ENCODE measurements at regions not wholly inside any gene's neighbourhood (a gene's known extent, or its start where the extent isn't known, plus 50 kb on each side); places are given as distances from the start of the nearest gene placed in this dataset.

DNA sequence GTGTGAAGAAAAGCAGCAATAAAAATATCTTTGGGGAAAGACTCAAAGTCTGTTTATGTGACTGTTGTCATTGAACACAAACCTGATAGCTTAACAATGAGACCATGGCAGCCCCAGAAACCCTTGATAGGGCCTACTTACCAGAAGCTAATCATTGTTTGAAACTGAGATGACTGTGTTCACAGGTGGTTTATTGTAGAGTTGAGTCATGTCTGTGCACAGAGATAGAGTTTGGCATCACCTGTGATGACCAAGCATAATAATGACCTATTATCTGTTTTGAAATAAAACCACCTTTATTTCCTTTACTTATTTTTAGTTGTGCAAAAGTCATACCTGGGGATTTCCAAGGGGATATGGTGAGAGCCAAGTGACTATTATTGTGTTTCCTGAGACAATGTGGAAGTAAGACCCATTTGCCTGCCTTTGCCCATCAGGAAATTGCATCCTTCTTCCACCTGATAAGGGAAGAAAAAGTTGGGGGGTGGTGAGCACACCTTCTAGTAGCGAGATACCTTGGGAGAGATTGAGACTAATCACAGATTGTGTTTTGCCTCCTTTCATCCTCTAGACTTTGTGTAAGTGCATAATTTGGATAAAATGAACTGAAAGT, 456.9 kb upstream of the JAG1 start:
- Histone ChIP-seq H3K27ac (no peak overlapping the region), H2AFZ (no peak overlapping the region), H4K20me1 (ENCODE audit: insufficient read depth) (no peaks in the 10 kb centered on the region), H3K9me2 (ENCODE audit: insufficient read depth) (no peaks in the 10 kb centered on the region), H3K4me2 (no peak overlapping the region), H3K4me3 (no peak overlapping the region), H3K79me2 (ENCODE audit: low read depth) (no peaks in the 10 kb centered on the region), H3K4me1 (replicated peaks; ENCODE audit: insufficient read depth) (no peaks in the 10 kb centered on the region), H3F3A (ENCODE audit: insufficient read depth, low read depth) (no peaks in the 10 kb centered on the region), H3K9me3 (ENCODE audit: insufficient read depth, low read depth) (no peaks in the 10 kb centered on the region), H3K27me3 (ENCODE audit: insufficient read depth, low read depth) (no peaks in the 10 kb centered on the region), H3K36me3 (ENCODE audit: low read depth) (no peaks in the 10 kb centered on the region)
- BruUV-seq (replicated peaks): no TSS peak
- DNase-seq: no peak
- no peak for TF ChIP-seq EZH2 (IDR thresholded peaks at IDR 0.05; ENCODE audit: low read depth)
- TF ChIP-seq, protein P1, sequence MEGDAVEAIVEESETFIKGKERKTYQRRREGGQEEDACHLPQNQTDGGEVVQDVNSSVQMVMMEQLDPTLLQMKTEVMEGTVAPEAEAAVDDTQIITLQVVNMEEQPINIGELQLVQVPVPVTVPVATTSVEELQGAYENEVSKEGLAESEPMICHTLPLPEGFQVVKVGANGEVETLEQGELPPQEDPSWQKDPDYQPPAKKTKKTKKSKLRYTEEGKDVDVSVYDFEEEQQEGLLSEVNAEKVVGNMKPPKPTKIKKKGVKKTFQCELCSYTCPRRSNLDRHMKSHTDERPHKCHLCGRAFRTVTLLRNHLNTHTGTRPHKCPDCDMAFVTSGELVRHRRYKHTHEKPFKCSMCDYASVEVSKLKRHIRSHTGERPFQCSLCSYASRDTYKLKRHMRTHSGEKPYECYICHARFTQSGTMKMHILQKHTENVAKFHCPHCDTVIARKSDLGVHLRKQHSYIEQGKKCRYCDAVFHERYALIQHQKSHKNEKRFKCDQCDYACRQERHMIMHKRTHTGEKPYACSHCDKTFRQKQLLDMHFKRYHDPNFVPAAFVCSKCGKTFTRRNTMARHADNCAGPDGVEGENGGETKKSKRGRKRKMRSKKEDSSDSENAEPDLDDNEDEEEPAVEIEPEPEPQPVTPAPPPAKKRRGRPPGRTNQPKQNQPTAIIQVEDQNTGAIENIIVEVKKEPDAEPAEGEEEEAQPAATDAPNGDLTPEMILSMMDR (conservative IDR thresholded peaks at IDR 0.05): no peak
- CTCF ChIA-PET: no interaction called here
- intact Hi-C loops (cut with micrococcal nuclease; ENCODE audit: unreplicated experiment): no loop called here
- POLR2A ChIA-PET (ENCODE audit: unreplicated experiment): no interaction called here

DNA sequence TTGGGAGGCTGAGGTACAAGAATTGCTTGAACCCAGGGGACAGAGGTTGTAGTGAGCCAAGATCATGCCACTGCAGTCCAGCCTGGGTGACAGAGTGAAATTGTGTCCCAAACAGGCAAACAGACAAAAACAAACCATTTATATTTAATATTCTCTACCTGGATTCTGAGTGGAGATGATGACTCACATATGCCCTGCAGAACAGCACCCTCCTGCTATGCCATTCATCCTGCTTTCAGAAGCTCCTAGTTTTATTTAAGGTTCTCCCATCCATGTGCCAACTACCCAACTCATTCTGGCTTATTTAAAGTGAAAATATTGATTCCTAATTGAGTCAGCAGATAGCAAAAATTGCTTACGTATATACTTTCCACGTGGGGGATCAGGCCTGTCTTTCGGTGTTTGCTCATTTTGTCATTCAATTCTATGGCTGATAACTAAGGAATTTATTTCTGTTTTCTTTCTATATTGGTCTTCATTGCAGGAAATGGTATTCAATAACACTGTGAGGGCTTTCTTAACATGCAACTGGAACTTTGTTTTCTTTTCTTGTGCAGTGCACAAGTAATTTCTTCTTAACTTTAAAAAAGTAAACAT, 459.1 kb upstream of the JAG1 start:
- Histone ChIP-seq H3K4me1 (replicated peaks; ENCODE audit: insufficient read depth) (no peaks in the 10 kb centered on the region), H3K27ac (no peak overlapping the region), H2AFZ (no peak overlapping the region), H3K9me2 (ENCODE audit: insufficient read depth) (no peaks in the 10 kb centered on the region), H3K36me3 (ENCODE audit: low read depth) (no peaks in the 10 kb centered on the region), H3F3A (ENCODE audit: insufficient read depth, low read depth) (no peaks in the 10 kb centered on the region), H3K4me2 (no peak overlapping the region), H3K9me3 (ENCODE audit: insufficient read depth, low read depth) (no peaks in the 10 kb centered on the region), H4K20me1 (ENCODE audit: insufficient read depth) (no peaks in the 10 kb centered on the region), H3K4me3 (no peak overlapping the region), H3K79me2 (ENCODE audit: low read depth) (no peaks in the 10 kb centered on the region), H3K27me3 (ENCODE audit: insufficient read depth, low read depth) (no peaks in the 10 kb centered on the region)
- DNase-seq: no peak
- POLR2A ChIA-PET (ENCODE audit: unreplicated experiment): no interaction called here
- intact Hi-C loops (cut with micrococcal nuclease; ENCODE audit: unreplicated experiment): no loop called here
- no TSS peak for BruUV-seq (replicated peaks)
- no peak for TF ChIP-seq EZH2 (IDR thresholded peaks at IDR 0.05; ENCODE audit: low read depth)
- TF ChIP-seq, protein P1 (conservative IDR thresholded peaks at IDR 0.05): no peak
- CTCF ChIA-PET: no interaction called here

DNA sequence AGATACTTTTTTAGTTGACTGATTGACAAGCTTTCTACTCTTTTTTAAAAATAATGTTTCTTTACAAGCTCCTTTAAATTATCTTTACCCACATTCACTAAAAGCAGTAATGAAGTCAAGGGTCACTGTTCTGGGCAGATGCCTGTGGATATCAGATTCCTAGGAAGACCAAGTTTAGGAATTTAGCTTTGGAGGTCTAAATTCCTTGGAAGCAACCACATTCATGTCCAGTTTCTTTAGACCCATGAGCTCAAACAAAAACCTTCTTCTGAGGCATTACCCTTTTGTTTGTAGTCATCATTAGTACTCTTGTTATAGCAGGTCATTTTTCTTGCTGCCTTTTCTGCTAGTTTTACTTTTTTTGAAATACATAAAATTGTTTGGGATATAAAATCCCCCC, 462.9 kb upstream of the JAG1 start:
- Histone ChIP-seq H3K27ac (no peak overlapping the region), H4K20me1 (ENCODE audit: insufficient read depth) (no peaks in the 10 kb centered on the region), H3K4me1 (replicated peaks; ENCODE audit: insufficient read depth) (0 out of 2 replicates have a peak, but pooled peaks cover 5% of the 10 kb centered on the region), H2AFZ (no peak overlapping the region), H3K9me3 (ENCODE audit: insufficient read depth, low read depth) (no peaks in the 10 kb centered on the region), H3F3A (ENCODE audit: insufficient read depth, low read depth) (no peaks in the 10 kb centered on the region), H3K36me3 (ENCODE audit: low read depth) (no peaks in the 10 kb centered on the region), H3K4me3 (no peak overlapping the region), H3K27me3 (ENCODE audit: insufficient read depth, low read depth) (no peaks in the 10 kb centered on the region), H3K4me2 (no peak overlapping the region), H3K79me2 (ENCODE audit: low read depth) (no peaks in the 10 kb centered on the region), H3K9me2 (ENCODE audit: insufficient read depth) (no peaks in the 10 kb centered on the region)
- intact Hi-C loops (cut with micrococcal nuclease; ENCODE audit: unreplicated experiment): no loop called here
- TF ChIP-seq, protein P1 (conservative IDR thresholded peaks at IDR 0.05): no peak
- TF ChIP-seq EZH2 (IDR thresholded peaks at IDR 0.05; ENCODE audit: low read depth): no peak
- no TSS peak for BruUV-seq (replicated peaks)
- POLR2A ChIA-PET (ENCODE audit: unreplicated experiment): no interaction called here
- CTCF ChIA-PET: interaction anchor here (0.5 kb wide), 1 partner anchor 148 kb away, joined by 11 read pairs; no protein-coding TSS in a partner anchor
- no peak for DNase-seq
